HL-60 (cell line): ENCODE measurements at regions not wholly inside any gene's neighbourhood (a gene's known extent, or its start where the extent isn't known, plus 50 kb on each side); places are given as distances from the start of the nearest gene placed in this dataset.

ENCODE experiments used
- DNase-seq, 2 experiments: peaks; one replicate each; pipeline ENCODE4 v3.0.0-alpha.2; 2010 to 2020; ENCODE audit warnings: low read depth in 1 of 2, low spot score in 1 of 2
- H3K27ac ChIP-seq: fragments of 250-450 bp; sonication (Bioruptor Pico); replicated peaks from 2 replicates; pipeline ENCODE4 v1.5.1; 2020; ENCODE audit warnings: mild to moderate bottlenecking, moderate library complexity
- H3K27me3 ChIP-seq: fragments of 250-450 bp; sonication (Bioruptor Pico); 2 replicates; pipeline ENCODE4 v1.5.1; 2021; ENCODE audit warnings: mild to moderate bottlenecking, moderate library complexity; ENCODE audit not compliant: insufficient read depth, poor library complexity, severe bottlenecking
- H3K4me3 ChIP-seq: replicated peaks from 2 replicates; pipeline ENCODE4 v1.5.1; 2011; ENCODE audit warnings: mild to moderate bottlenecking, control low read depth, low read length; ENCODE audit not compliant: insufficient read depth
- CTCF ChIP-seq: IDR thresholded peaks from one replicate; pipeline ENCODE4 v1.5.1; 2011; ENCODE audit warnings: low read length, control low read depth, inconsistent platforms; ENCODE audit not compliant: insufficient read depth
- GABPA ChIP-seq: IDR thresholded peaks from 2 replicates; pipeline ENCODE4 v1.6.1; 2012; ENCODE audit warnings: low read depth
- POLR2AphosphoS5 ChIP-seq: IDR thresholded peaks from 2 replicates; pipeline ENCODE4 v1.6.1; 2012; ENCODE audit warnings: low read depth
- REST ChIP-seq: IDR thresholded peaks from 2 replicates; pipeline ENCODE4 v1.6.1; 2012; ENCODE audit warnings: low read depth; ENCODE audit not compliant: insufficient replicate concordance
- SPI1 ChIP-seq: IDR thresholded peaks from 2 replicates; pipeline ENCODE4 v1.6.1; 2012; ENCODE audit warnings: low read depth, mild to moderate bottlenecking, borderline replicate concordance

GRCh38 chr2:19677215-19677777 is 224.5 kb downstream of the TTC32 start:
- Histone ChIP-seq H3K4me3 (no peak overlapping the region), H3K27me3 (no peaks in the 10 kb centered on the region), H3K27ac (no peak overlapping the region)
- TF ChIP-seq POLR2AphosphoS5 = no peak
- no peak for TF ChIP-seq SPI1
- DNase-seq = no peak

- no peak overlapping the region for H3K4me3 ChIP-seq
- TF ChIP-seq SPI1 = no peak
- no peak for TF ChIP-seq POLR2AphosphoS5
- no peak for TF ChIP-seq GABPA
- no peak for TF ChIP-seq CTCF
- TF ChIP-seq REST = no peak
- no peak overlapping the region for H3K27ac ChIP-seq
- no peaks in the 10 kb centered on the region for H3K27me3 ChIP-seq
- no peak for DNase-seq
Measured at GRCh38 chr2:19676770-19677169, 225.0 kb downstream of the TTC32 start.

- Histone ChIP-seq H3K27ac (no peak overlapping the region), H3K27me3 (no peaks in the 10 kb centered on the region), H3K4me3 (no peak overlapping the region)
- TF ChIP-seq POLR2AphosphoS5 (no peak), REST (no peak), CTCF (no peak), SPI1 (no peak), GABPA (no peak)
- DNase-seq = no peak
Measured at GRCh38 chr2:19675856-19676460, 225.8 kb downstream of the TTC32 start.

- TF ChIP-seq GABPA (no peak), CTCF (no peak), POLR2AphosphoS5 (no peak), REST (no peak), SPI1 (no peak)
- no peak for DNase-seq
- no peak overlapping the region for H3K4me3 ChIP-seq
- H3K27ac ChIP-seq = no peak overlapping the region
- H3K27me3 ChIP-seq = peaks cover 2% of the 10 kb centered on the region
Measured at GRCh38 chr2:19675003-19675629, 226.7 kb downstream of the TTC32 start.
